Stimulated activated CD8-positive, alpha-beta memory T cell treated with anti-CD3 and anti-CD28 coated beads, Interleukin-2, amount 100 ng/mL, for 1 hour (primary cell): ENCODE measurements at regions not wholly inside any gene's neighbourhood (a gene's known extent, or its start where the extent isn't known, plus 50 kb on each side); places are given as distances from the start of the nearest gene placed in this dataset.

Experiments
- DNase-seq, 2 donors: peaks; one replicate each; pipeline ENCODE4 v3.0.0-alpha.2; 2020; ENCODE audit warnings: low read depth in 2 of 2

DNA sequence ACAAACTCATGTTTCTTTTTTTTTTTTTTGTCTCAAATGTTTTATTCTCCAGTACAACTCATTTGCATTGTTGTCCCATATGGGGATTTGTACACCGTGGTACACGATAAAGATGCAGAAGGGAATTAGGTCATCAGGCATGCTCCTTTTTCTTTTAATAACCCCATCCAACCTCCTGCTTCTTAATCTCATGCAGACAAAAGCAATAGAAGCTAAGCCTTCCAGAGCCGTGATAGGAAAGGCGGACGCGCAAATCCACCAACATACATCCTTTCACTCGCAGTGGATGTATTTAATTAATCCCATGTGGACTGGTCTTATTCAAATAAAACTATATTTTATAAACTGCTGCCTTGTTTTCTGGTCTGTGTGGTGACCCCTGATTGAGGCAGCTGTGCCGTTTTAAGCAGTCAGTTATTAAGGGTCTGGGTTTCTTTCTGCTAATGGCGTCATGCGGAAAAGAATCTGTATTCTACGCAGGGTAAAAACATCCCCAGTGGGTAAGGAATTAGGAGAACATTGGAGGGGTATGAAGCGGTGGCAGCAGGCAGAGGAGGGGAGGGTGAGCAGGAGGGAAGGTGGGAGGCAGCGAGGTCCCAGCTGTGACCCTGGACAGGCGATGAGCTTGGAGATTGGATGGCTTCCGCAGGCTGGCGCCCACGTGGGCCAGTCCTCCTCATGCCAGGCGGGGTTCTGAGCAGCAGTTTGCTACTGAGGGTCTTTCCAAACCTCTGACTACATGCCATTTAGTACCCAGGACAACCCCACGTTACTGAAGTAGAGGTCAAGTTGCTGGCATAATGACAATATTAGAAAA lies 172.8 kb downstream of the LINC00237 start:
- no peak for DNase-seq

GRCh38 chr20:20932156-20932555 lies 174.0 kb downstream of the LINC00237 start:
- DNase-seq = no peak

GRCh38 chr20:20931632-20932031 lies 174.5 kb downstream of the LINC00237 start:
- no peak for DNase-seq

- DNase-seq = no peak
Measured at GRCh38 chr20:20931024-20931423, 175.1 kb downstream of the LINC00237 start.

DNA sequence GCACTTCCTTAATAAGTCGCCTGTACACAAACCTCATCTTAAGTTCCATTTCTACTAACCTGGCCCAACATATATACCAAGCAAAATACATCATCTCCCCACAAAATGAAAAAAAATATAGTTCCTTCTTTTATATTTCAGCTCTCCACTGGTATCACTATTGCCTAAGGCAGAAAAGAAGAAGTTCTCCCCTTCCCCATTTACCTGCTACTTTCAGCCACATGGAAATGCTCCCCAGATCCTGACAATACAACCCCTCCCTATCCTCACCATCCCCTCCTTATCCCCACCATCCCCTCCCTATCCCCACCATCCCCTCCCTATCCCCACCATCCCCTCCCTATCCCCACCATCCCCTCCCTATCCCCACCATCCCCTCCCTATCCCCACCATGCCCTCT lies 175.7 kb downstream of the LINC00237 start:
- no peak for DNase-seq

GRCh38 chr20:20929341-20929740 lies 176.8 kb downstream of the LINC00237 start:
- DNase-seq = no peak

- no peak for DNase-seq
Measured at GRCh38 chr20:20926222-20926905, 179.8 kb downstream of the LINC00237 start.

GRCh38 chr20:20920433-20920832 lies 185.7 kb downstream of the LINC00237 start:
- DNase-seq = no peak

DNA sequence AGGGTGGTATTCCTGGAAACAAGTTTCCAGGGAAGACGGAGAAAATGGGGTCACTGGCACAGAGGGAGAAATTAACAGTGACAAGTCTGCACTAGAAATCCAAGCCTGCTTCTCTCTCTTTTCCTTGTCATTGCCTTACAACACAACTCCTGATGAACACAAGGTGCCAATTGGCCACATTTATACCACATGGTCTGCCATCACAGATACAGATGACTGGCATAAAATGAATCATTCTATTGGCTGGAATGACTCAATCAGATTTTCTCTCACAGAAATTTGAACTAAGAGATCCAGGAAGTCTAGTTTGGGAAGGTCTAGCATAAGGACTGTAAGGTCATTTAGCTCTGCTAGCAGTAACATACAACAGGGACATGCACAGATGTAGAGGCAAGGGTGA lies 190.3 kb downstream of the LINC00237 start:
- DNase-seq = no peak

GRCh38 chr20:20904501-20904831 lies 192.0 kb upstream of the RALGAPA2 start:
- DNase-seq = no peak

DNA sequence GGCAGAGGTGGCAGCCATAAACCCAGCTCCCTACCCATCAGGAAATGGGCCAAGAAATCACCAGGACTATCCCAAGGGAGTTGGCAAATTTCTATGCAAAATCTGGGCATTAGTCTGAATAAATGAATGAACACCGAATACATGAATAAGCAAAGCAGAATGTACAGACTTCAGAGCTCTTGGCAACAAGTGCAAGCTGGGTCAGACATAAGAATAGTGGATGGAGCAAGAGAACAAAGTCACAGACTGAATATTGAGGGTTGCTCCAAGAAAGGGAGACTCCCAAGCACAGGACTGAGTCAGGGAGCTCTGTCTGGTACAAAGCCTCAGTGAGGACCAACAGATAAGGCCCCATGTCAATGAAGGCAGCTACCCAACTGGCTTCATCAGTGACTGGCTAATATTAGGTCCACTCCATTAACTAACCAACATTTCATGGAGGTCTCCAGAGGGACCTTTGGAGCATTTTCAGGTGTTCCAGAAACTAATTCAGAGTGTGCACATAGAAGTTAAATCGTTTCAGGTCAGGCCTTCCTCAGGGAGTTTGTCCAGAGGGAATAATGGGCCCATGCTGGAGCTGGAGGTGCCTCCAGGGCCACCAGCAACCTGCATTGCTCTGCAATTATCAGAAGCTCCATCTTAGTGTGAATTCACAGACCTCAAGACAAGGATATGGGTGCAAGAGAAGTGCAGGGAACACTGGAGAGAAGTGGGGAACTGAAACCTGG lies 191.5 kb upstream of the RALGAPA2 start:
- no peak for DNase-seq

DNA sequence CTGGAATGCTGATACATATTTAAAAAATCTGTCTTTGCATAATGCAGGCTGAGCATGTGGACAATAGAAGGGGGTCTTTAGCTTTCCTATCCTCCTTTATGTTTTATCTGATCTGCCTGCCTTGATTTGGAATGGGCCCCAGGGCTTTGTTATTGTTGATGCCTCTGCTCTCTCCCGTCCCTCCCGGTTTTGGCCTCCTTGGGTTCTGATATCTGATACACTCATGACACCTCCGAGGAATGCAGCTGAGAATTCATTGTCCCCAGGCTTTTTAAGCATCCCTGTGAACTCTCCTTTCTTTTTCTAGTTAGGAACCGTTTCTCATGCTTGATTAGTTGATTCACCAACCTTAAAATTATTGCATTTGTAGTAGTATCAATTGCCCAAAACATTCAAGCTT lies 185.5 kb upstream of the RALGAPA2 start:
- DNase-seq = no peak

- no peak for DNase-seq
Measured at GRCh38 chr20:20897145-20897544, 184.7 kb upstream of the RALGAPA2 start.

- DNase-seq = no peak
Measured at GRCh38 chr20:20896606-20897005, 184.2 kb upstream of the RALGAPA2 start.

GRCh38 chr20:20895537-20895936 lies 183.1 kb upstream of the RALGAPA2 start:
- no peak for DNase-seq

- no peak for DNase-seq
Measured at GRCh38 chr20:20894753-20895152, 182.3 kb upstream of the RALGAPA2 start.

DNA sequence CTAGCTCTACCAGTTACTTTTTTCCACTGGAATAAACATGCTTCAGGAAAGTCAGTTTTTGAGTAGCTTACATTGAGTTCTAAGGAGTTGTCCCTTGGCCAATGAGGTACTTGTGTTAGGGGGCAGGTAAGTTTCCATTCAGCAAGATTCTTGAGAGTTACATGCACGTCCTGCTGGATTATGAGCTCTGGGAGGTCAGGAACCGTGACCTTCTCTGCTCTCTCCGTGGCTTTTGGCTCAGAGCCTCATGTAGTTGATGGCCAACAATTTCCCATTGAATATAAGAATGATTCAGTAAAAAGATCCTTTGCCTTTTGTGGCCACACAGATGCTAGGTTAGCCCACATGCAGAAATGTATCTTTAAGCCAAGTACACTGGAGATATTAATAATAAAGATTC lies 181.8 kb upstream of the RALGAPA2 start:
- no peak for DNase-seq

- no peak for DNase-seq
Measured at GRCh38 chr20:20892328-20892727, 179.9 kb upstream of the RALGAPA2 start.

- no peak for DNase-seq
Measured at GRCh38 chr20:20890751-20891150, 178.3 kb upstream of the RALGAPA2 start.

DNA sequence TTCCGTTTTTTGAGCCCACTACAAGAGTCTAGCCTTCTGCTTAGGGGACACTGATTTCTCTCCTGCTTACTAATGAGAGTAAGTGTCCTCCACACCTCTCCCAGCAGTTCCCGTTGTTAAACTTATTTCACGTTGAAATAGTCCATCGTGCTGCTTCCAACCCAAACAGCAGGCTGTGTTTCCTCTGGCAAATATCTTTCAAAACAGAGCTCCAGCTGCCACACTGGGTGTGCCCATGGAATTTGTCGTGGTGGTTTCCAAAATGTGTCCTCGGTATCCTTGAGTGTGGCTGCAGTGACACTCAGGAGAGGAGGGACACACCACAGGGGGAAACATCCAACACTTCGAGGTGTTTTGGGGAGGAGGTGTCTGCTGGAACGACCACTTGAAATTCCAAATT lies 176.5 kb upstream of the RALGAPA2 start:
- DNase-seq = no peak

DNA sequence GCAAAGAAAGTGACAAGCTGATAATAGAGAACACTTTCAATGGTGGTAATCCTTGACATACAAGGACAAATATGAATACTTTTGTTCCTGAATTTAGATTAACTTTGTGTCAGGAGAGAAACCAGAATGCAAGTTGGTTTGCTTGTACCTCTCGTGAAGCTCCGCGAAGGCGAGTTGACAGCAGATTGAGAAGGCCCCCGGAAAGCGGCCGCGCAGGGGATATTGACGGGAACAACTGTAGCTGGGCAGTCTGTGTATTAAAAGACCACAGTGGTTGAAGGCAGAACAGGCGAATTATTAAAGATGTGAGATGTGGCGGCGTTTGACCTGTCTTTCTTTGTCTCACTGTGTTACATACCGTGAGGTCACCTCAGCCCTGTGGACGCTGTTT lies 175.8 kb upstream of the RALGAPA2 start:
- DNase-seq = no peak

GRCh38 chr20:20887593-20888265 lies 175.3 kb upstream of the RALGAPA2 start:
- no peak for DNase-seq
